AG04449 (cell line): ENCODE measurements at regions not wholly inside any gene's neighbourhood (a gene's known extent, or its start where the extent isn't known, plus 50 kb on each side); places are given as distances from the start of the nearest gene placed in this dataset.

Experiments
- CTCF ChIA-PET: fragments of 350-600 bp; formaldehyde crosslinking; extraction: SDS; loops from one replicate; lab custom pipeline; 2021; ENCODE audit warnings: antibody characterized with exemption; lab: Yijun Ruan, JAX
- POLR2A ChIA-PET: fragments of 400-600, 350-600 bp; formaldehyde crosslinking; extraction: SDS; loops from one replicate; lab custom pipeline; 2020; ENCODE audit warnings: antibody characterized with exemption, inconsistent platforms; lab: Yijun Ruan, JAX
- DNase-seq: peaks from one replicate; pipeline ENCODE4 v3.0.0-alpha.2; 2010; ENCODE audit warnings: low read depth, low spot score
- H3K4me3 ChIP-seq: 2 replicates; pipeline ENCODE4 v1.5.1; 2011; ENCODE audit warnings: low read depth, mild to moderate bottlenecking, control low read depth, low read length
- CTCF ChIP-seq: IDR thresholded peaks from one replicate; pipeline ENCODE4 v1.5.1; 2011; ENCODE audit warnings: mild to moderate bottlenecking, moderate library complexity, low read length, control low read depth, inconsistent platforms; ENCODE audit not compliant: insufficient read depth; ENCODE audit errors: missing control alignments

DNA sequence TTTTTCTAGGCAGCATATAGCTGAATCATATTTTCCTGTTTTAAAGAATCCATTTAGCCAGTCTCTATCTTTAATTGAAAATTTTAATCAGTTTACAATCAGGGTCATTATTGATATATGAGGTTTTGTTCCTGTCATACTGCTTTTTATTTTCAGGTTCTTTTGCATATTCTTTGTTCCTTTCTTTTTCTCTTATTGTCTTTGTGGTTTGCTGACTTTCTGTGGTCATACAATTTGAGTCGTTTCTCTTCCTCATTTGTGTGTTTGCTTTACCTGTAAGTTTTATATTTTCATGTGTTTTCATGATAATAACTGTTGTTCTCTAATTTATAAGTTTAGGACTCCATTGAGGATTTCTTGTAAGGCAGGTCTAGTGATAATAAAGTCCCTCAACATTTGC lies 812.6 kb downstream of the DACH1 start:
- no peak for DNase-seq
- ChIA-PET CTCF (no interaction called here), POLR2A (no interaction called here)
- H3K4me3 ChIP-seq = no peak overlapping the region
- no peak for TF ChIP-seq CTCF

- TF ChIP-seq CTCF = no peak
- ChIA-PET POLR2A (no interaction called here), CTCF (no interaction called here)
- H3K4me3 ChIP-seq = no peak overlapping the region
- no peak for DNase-seq
Measured at GRCh38 chr13:71051573-71051972, 815.4 kb downstream of the DACH1 start.

- no peak for TF ChIP-seq CTCF
- no peak for DNase-seq
- POLR2A ChIA-PET = no interaction called here
- CTCF ChIA-PET = no interaction called here
- no peak overlapping the region for H3K4me3 ChIP-seq
Measured at GRCh38 chr13:71046360-71047079, 820.5 kb downstream of the DACH1 start.

- ChIA-PET CTCF (no interaction called here), POLR2A (no interaction called here)
- H3K4me3 ChIP-seq = no peak overlapping the region
Measured at GRCh38 chr13:71045101-71045500, 821.9 kb downstream of the DACH1 start.

DNA sequence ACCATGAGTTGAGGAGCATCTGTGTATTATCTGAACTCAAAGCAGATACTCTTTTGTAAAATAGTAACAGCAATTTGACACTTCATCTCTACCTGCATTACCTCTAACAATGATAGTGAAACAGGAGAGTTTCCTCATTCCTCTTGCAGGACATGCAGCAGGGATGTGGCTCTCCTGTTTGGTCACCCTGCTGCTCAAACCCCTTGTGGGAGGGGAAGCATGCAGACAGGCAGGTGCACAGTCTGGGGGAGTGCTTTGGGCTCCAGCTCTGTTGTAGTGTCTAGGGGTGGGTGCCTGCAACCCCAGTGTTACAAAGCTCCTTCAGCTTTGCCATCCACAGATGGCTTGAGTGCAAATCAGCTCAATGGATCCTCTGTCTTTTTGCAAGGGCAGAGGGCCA lies 827.6 kb downstream of the DACH1 start:
- no peak overlapping the region for H3K4me3 ChIP-seq
- DNase-seq = no peak
- ChIA-PET POLR2A (no interaction called here), CTCF (no interaction called here)
- no peak for TF ChIP-seq CTCF

More at GRCh38 chr13:71045101-71045500, 821.9 kb downstream of the DACH1 start:
- no peak for TF ChIP-seq CTCF
- no peak for DNase-seq

- no peak for DNase-seq
- H3K4me3 ChIP-seq = no peak overlapping the region
- ChIA-PET CTCF (no interaction called here), POLR2A (no interaction called here)
- TF ChIP-seq CTCF = no peak
Measured at GRCh38 chr13:71034018-71034417, 833.0 kb downstream of the DACH1 start.
